GM18907 (cell line): ENCODE measurements at regions not wholly inside any gene's neighbourhood (a gene's known extent, or its start where the extent isn't known, plus 50 kb on each side); places are given as distances from the start of the nearest gene placed in this dataset.

Source experiments
- ATAC-seq: cut with Tn5 transposase; IDR thresholded peaks from one replicate; pipeline ENCODE4 v1.9.1; 2021; ENCODE audit warnings: mild to moderate bottlenecking, moderate library complexity; ENCODE audit not compliant: unreplicated experiment

DNA sequence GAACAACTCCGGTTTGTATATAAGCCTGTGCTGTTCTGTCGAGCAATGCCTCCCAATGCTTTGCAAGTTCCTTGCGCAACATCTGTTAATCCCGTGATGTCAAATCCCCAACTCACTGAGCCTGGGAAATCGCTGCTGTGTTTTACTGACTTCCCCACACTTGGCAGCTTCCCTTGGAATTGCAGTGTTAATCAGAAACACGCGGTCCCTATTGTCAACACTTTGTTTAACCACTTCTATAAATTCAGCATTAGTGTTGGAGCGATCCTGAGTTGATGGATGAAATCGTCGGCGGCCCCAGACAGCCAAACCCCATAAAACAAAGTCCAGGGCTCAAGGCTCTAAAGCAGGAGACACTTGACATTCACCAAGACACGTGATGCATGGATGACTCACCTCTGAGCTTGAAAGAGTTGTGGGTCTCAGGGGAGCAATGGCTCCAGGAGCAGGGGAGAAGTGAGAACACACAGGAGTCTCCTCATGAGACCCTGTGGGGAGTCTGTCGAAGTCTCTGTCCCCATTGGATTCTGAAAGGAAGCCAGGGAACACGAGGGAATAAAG, 555.3 kb downstream of the MIAT start:
- no peak for ATAC-seq

DNA sequence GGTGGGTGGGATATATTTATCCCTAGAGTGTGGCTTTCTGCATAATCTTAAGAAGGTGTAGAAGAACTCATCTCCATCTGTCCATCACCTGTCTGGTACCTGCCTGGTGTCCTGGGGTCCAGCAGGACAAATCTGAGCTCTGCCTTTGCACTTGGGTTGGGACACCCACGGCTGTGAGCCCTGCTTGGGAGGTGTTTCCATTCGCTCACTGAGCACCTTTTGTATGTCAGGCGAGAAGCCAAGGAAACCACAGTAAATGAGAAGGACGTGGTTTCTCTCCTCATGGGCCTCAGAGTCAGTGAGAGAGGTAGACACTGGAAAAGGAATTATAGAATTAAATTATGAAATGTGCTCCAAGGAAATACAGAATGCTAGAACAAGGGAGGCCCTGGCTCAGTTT, 555.9 kb downstream of the MIAT start:
- no peak for ATAC-seq

DNA sequence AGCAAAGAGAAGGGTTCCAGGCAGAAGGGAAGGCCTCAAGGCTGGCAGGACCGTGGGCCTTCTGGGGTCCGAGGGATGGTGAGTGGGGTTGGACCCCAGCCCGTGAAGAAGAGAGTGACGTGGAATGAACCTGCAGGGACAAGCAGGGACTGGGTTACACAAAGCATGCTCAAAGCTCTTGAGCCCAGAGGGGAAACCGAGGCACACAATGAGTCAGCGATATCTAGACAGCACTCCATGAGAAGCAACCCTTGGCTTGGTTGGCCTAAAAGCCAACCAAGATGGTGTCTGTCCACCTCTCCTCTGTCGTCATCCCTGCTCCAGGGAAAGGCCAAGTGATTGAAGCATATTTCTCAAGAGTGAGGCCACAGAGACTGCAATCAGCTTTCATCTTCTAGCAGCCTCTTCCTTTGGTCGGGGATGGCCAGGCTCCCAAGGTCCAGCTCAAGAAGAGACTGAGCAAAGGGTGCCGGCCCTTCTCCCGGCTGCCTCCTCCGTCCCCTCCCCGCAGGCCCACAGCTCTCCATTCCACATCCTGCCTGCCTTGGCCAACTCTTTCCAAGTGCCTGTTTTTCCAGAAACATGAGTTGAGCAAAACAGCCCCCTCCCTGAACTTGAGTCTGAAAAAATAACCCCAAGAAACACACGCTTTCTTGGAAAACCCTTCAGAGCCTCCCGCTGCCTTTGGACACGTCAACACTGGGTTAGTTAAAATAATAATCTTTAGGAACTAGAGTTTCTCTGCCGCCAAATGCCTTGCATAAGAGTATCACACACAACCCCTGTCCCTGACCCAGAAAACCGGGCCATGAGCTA, 556.6 kb downstream of the MIAT start:
- ATAC-seq, result no peak

DNA sequence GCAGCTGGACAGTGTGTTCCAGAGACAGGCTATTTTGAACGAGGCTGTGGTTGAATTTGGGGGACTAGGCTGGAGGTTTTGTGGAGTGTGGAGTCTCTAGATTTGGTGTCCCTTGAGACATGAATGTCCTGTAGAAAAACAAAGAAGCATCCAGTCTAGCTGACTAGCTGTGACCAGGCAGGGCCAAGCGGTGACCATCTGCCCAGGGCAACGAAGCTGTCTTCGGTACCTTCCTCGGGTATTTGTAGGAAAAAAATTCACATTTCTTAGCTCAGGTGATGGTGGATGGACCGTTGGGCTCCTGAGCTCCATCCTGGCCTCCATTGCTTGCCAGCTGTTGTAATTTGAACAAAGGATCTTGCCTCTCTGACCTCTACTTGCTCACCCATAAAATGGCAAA, 557.3 kb downstream of the MIAT start:
- ATAC-seq, result no peak

DNA sequence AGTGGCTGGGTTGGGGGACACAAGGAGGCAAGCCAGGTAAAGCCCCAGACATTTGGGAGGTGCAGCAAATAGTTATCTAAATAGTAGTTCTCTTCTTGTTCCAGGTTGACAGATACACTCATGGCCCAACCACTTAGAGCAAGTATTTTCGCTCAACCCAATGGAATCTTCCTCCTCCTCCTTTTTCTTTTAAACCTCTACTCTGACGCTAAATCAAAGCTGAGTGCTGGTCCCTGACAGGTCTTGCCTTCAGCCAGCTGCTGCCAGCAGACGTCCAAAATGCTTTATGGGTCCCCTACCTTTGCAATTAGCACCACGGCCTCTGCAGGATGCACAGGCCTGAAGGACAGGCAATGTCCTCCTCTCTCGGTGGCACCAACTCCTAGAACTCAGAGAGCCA, 558.5 kb downstream of the MIAT start:
- ATAC-seq, result no peak

DNA sequence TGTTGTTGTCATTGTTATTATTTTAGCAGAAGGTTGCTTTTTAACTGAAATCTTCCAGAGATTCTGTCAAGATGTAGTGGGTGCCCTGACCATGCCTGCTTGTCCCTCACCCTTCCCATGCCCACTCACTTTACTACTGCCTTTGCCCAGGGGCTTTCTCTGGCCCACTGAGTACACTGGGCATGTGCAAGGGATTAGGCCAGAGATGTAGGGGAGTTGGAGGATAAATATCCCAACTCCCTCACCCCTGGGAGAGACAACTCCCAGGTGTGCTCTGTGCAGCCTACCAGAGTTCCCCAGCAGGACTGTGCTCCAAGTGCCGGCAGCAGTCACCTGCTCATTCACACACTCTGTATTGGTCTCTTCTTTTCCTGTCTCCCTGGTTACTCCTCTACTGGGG, 559.1 kb downstream of the MIAT start:
- ATAC-seq, result no peak

DNA sequence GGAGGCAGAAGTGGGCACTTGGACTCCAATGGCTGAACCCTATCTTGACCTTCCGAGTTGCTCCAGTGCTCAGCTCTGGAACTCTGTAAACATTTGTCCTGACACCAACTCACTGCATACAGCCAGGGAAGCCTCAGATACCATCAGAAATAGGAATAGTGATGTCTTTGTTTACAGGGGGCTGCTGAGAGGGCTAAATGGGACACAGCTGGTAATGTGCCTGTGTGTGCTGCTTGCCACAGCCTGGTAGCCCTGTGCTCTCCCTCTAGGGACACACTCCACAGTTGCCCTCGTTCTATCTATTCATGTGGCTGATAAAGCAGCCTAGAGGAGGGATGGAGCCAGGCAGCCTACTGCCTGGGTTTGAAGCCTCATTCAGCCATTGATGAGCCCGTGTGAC, 559.8 kb downstream of the MIAT start:
- ATAC-seq, result no peak

DNA sequence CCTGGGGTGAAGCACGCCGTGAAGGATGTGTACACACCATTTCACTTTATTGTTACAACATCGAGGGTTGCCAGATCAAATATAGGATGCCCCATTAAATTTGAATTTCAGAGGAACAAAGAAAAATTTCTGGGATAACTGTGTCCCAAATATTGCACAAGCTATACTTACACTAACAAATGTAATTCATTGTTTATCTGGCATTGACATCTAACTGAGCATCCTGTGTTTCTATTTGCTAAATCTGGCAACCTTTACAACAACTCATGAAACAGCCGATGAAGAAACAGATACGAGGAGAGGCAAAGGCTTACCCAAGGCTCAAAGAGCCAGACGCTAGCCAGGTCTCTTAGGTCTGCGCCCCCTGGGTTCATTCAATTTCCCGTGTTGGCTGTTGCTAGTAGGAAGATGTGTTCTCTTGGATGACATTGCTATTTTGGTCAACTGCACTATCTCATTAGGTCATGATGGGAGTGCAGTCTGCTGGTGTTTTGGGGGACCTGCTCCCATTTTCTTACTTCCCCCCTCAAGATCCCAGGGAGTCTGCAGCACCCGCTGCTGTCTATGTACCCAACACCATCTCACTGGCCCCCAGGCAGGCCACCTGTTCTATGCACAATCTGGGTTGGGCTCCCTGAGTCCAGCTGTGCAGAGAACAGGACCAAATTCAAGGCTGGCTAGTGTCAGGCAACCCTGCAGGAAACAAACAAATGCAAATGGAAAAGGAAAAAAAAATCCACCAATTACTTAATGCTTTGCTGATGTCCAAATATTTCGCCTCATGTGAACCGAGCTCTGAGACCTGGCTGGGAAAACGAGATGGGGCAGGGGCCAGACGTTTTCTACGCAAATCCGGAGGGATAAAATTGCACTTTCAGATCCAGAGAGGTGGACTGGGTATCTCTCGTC, 560.9 kb downstream of the MIAT start:
- ATAC-seq, result no peak

DNA sequence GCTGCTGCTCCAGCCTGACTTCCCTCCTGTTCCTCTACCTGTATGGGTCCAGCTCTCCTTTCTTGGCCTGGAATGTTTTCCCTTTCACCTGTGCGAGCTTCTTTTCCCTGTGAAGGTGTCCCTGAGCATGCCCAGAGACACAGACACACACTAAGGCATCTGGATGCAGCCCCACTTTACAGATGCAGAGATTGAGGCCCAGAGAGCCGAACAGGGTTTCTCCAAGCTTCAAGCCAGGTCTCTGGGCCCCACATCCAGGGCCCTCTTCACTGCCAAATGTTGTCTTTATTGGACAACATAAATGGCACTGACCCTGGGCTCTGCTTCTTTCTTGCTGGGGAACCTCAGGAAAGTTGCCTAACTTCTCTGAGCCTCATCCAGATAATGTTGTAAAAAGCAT, 561.6 kb downstream of the MIAT start:
- ATAC-seq, result no peak

DNA sequence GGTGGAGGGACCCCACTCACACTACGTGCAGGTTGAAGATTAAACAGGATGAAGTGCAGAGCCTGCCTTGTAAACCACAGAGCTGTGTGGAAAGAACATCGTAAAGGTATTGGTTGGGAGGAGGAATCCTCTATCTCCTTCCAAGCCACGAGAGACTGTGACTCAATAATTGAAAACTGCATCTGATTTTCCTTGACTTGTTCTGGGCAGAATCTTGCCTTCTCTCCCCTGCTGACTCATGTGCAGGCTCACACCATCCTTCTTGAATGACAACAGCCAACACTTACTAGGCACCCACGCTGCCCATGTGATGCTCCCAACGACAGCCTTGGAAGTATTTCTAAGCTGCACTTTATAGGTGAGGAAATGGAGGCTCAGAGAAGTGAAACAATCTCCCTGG, 563.0 kb downstream of the MIAT start:
- no peak for ATAC-seq

DNA sequence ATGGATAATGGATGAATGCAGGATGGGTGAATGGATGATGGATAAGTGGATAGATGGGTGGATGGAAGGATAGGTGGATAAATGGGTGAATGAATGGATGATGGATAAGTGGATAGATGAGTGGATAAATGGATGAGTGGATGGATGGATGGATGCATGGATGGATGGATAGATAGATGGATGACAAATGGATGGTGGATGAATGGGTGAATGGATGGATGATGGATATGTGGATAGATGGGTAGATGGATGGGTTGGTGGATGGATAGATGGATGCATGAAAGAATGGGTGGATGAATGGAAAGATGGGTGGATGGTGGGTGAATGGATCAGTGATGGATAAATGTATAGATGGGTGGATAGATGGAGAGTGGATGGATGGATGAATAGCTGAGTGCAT, 564.8 kb downstream of the MIAT start:
- ATAC-seq, result no peak

DNA sequence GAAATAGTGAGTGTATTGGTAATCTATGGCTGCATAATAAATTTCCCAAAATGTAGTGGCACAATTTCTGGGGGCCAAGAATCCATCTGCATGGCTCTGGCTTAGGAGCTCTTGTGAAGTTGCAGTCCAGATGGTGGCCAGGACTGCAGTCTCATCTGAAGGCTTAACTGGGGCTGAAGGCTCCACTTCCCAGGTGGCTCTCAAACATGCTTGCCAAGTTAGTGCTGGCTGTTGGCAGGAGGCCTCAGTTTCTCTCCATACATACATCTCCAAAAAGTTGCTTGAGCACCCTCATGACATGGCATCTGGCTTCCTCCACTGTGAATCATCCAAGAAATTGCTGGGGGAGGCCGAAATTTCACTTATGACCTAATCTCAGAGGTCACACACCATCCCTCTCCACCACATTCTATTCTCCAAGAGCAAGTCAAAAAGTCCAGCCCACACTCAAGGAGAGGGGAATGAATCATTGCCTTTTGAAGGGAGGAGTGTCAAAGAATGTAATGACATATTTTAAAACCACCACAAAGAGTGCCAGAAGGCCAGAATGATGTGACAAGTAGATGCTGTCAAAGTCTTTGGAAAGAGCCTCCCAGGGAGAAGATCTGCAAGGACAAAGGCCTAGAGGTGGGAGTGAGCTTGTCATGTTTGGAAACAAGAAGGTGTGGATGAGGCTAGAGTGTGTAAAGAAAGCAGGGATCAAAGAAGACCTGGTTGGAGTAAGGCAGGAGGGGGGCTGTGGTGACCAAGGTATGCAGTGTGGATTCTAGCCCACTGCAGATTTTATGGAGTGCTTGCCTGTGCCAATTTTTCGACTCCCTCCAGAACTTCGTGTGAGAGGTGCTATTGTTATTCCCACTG, 566.2 kb downstream of the MIAT start:
- no peak for ATAC-seq

DNA sequence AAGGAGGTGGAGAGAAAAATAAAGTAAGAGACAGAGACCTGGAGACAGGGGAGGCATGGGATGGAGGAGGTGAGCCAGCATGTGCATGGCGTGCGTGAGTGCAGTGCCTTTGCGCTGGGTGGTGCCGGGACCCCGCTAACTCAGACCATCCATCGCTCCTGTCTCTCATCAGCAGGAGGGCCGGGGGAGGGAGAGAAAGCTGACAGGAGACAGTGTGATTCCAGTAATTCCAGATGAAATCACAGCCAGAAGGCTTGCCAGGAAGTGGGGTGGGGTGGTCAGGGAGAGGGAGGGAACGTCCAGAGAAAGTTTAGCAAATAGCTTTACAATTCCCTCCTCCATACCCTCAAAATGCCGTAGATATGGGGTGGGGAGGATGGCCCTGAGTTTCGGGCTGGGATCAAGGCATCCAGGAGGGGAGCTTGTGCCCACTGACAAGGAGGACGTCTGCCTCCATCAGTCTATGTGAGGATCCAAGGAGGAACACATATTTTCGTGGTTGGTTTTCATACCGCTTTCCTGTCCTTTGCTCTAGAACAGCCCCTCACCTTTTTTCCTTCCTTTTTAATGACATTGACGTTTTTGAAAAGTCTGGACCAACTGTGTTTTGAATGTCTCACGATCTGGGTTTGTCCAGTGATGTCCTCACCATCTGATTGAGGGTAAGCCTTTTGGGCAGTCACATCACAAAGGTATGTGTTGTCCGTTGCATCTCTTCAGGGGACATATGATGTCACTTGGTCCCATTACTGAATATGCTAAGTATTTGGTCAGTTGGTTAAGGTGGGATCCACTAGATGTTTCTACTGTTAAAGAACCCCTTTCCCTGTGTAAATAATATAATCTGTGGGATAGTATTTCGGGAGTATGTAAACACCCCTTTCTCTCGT, 567.3 kb downstream of the MIAT start:
- ATAC-seq, result no peak

DNA sequence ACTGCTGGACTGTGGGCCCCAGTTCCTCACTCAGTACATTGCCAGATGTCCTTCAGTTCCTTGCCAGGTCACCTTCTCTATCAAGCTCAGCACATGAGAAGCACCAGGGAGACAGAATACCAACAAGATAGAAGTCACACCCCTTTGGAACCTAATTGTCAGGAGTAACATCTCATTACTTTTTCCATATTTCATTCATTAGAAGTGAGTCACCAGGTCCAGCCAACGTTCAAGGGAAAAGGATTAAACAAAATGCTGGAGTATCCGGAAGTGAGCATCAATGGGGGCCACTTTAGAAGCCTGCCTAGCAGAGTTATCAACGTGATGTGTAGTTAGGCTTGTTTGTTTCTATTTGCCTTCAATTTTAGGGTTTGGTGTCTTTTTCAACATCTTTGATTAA, 569.3 kb downstream of the MIAT start:
- no peak for ATAC-seq

DNA sequence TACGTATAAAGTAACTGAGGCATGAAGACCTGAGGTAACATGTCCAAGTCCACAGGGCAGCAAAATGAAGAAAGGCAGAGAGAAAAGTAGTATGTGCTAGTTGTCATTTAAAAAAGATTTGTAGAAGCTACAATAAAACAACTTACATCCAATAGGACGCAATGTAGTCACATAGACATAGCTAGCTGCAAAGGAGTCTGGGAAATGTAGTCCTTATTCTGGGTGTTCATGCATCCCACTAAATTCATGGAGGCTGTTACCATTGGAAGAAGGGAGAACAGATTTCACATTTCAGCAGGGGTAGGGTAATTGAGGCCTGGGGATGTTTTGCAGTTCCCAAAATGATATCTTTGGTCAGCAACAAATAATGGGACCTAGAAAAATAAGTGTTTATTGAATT, 571.4 kb downstream of the MIAT start:
- no peak for ATAC-seq

DNA sequence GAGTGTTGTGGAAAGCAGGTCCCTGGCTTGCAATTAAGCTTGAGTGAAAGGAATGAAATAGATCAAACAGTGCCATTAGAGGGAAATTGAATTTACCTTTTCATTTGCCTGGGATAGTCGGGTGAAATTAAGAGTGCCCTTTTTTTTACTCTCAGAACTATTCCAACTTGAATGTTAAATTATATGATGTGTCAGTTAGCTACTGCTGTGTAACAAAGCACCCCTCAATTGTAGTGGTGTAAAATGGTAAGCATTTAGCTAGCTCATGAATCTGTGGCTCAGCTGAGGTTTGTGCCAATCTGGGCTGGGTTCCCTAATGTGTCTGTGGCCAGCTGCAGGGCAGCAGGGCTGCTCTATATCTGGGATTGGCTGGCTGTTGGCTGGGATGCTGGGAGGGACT, 571.4 kb downstream of the MN1 start:
- ATAC-seq, result no peak

DNA sequence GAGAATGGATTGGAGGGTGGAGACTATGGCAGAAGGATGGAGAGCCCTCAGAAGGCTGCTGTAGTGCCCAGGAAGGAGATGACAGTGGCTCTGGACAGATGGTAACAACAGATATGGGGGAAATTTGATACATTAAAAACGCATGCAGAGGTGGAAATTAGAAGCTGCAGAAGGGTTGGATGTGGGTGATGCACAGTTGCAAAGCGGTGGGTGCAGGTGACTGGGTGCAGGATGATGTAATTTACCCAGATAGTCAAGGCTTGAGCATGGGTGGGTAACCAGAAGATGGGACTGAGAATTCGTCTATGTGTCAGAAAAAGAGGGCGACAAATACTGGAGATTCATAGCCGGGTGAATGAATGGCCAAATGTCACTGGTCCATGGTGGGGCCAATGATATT, 570.3 kb downstream of the MN1 start:
- no peak for ATAC-seq

DNA sequence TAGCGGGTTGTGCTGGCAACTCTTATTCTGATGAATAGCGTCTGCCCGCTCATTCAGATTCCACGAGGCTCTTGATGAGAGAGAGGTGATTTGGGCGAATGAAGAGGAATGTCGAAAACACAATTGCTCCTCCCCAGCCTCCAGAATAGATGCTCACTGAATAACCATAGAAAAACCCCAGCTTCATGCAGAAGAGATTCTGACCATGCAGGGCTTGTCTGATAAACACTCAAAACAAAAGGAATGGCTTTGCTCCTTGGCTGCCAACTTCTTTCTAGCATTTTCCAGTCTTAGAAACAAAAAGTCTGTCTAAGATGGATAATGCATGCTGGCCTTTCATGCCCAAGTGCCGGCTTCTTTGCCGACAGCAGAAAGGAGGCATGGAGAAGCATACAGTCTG, 569.5 kb downstream of the MN1 start:
- ATAC-seq, result no peak

DNA sequence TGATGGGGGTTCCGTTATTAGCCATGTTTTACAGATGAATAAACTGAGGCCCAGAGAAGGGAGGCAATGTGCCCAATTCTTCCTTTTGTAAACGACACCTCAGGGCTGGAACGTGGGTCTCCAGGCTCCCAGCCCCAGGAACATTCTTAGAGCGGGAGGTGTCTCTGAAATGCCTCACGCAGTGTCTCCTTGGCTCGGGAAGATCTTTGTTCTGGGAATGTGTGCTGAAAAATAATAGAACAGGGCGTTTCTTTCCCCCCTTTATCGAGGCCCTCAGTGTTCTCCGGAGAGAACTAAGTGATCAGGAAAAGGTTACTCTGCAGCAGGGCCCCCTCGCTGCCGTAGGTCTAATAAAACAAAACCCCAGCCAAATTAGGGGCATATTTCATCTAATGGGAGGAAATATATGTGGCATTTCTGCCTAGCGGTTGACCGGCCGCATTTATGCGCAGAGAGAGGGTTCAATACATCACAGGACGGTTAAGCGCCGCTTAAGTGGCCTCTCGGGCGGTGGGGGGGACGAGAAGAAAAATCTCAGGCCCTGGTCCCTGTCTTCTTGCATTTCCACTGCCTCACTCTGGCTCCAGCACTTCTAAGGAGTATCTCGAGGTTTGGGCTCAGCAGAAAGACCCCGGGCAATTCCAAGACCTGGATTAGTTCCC, 564.3 kb downstream of the MN1 start:
- ATAC-seq, result no peak
